Testis (tissue), 2 donors: ENCODE measurements at regions not wholly inside any gene's neighbourhood (a gene's known extent, or its start where the extent isn't known, plus 50 kb on each side); places are given as distances from the start of the nearest gene placed in this dataset.

Experiments used
- CTCF ChIP-seq, 3 experiments: fragments of 450-650 bp in 2 of 3; fragments of 200-600 bp in 1 of 3; sonication (generic) in 1 of 3; IDR thresholded peaks; one replicate each; pipeline ENCODE4 v1.5.1; 2016 to 2019; ENCODE audit warnings: antibody characterized with exemption in 3 of 3, mild to moderate bottlenecking in 2 of 3, moderate library complexity in 1 of 3
- POLR2A ChIP-seq: fragments of 450-650 bp; IDR thresholded peaks from one replicate; pipeline ENCODE4 v1.6.1; 2017; ENCODE audit warnings: antibody characterized with exemption, mild to moderate bottlenecking, moderate library complexity

- TF ChIP-seq CTCF (IDR thresholded peaks at IDR 0.05) (no peak), POLR2A (no peak)
These were observed 138.6 kb upstream of the LGR5 start for GRCh38 chr12:71300772-71301675.
